B cell (primary cell): ENCODE measurements at regions not wholly inside any gene's neighbourhood (a gene's known extent, or its start where the extent isn't known, plus 50 kb on each side); places are given as distances from the start of the nearest gene placed in this dataset.

Source experiments
- ATAC-seq: fragments of 200-7000 bp; cut with Tn5 transposase; one replicate; pipeline ENCODE4 v1.10.0; 2021; ENCODE audit warnings: low read depth, mild to moderate bottlenecking, moderate number of reproducible peaks, moderate library complexity
- CTCF ChIA-PET: fragments of 350-600 bp; sonication (Branson Sonifier 250); formaldehyde crosslinking; loops from one replicate; lab custom pipeline; 2021; ENCODE audit warnings: antibody characterized with exemption, inconsistent platforms; lab: Charles Lee
- POLR2A ChIA-PET: fragments of 350-600 bp; sonication (Branson Sonifier 250); formaldehyde crosslinking; loops from one replicate; lab custom pipeline; 2021; ENCODE audit warnings: antibody characterized with exemption; lab: Charles Lee
- DNase-seq: peaks from one replicate; pipeline ENCODE4 v3.0.0; 2013
- H2AFZ ChIP-seq: 2 replicates; pipeline ENCODE4 v1.6.1; 2012; ENCODE audit warnings: mild to moderate bottlenecking, low read depth, low read length; ENCODE audit not compliant: insufficient read depth, poor library complexity, severe bottlenecking
- H3K27ac ChIP-seq, 2 donors: 1 replicate in 1 of 2; 2 replicates in 1 of 2; pipeline ENCODE4 v1.5.1; 2012 to 2013; ENCODE audit warnings: low read length in 2 of 2, mild to moderate bottlenecking in 2 of 2, moderate library complexity in 1 of 2
- H3K27me3 ChIP-seq, 4 experiments: fragments of 200-600 bp in 1 of 4; sonication (generic) in 1 of 4; replicated peaks in 1 of 4; 1 replicate in 2 of 4; 2 replicates in 2 of 4; pipeline versions ENCODE4 v1.6.1 to v1.7.0; 2013 to 2016; ENCODE audit warnings: low read length in 3 of 4, mild to moderate bottlenecking in 2 of 4, mixed read lengths in 1 of 4, moderate library complexity in 1 of 4; ENCODE audit not compliant: insufficient read depth in 4 of 4, control insufficient read depth in 3 of 4; ENCODE audit errors: control extremely low read depth in 1 of 4
- H3K36me3 ChIP-seq, 2 experiments: replicated peaks in 1 of 2; 1 replicate in 1 of 2; 2 replicates in 1 of 2; pipeline versions ENCODE4 v1.6.1 to v1.7.1; 2013; ENCODE audit warnings: low read length in 1 of 2; ENCODE audit not compliant: insufficient read depth in 2 of 2, control insufficient read depth in 1 of 2; ENCODE audit errors: control extremely low read depth in 1 of 2, extremely low read depth in 1 of 2
- H3K4me1 ChIP-seq, 2 donors: fragments of 200-600 bp in 1 of 2; sonication (generic) in 1 of 2; 1 replicate in 1 of 2; 2 replicates in 1 of 2; pipeline versions ENCODE4 v1.5.1 to v1.6.1; 2013 to 2017; ENCODE audit warnings: low read length in 2 of 2; ENCODE audit not compliant: control insufficient read depth in 2 of 2, insufficient read depth in 2 of 2
- H3K4me2 ChIP-seq: replicated peaks from 2 replicates; pipeline ENCODE3; 2012; ENCODE audit warnings: mild to moderate bottlenecking, low read depth, low read length; ENCODE audit not compliant: poor library complexity, severe bottlenecking
- H3K4me3 ChIP-seq, 5 experiments: fragments of 200-600 bp in 1 of 5; sonication (generic) in 1 of 5; 1 replicate in 3 of 5; 2 replicates in 2 of 5; pipeline versions ENCODE4 v1.5.1 to v1.7.0; 2011 to 2016; ENCODE audit warnings: low read length in 4 of 5, mild to moderate bottlenecking in 4 of 5, low read depth in 2 of 5, control low read depth in 1 of 5, moderate library complexity in 1 of 5; ENCODE audit not compliant: insufficient read depth in 1 of 5; ENCODE audit errors: control extremely low read depth in 1 of 5, extremely low read depth in 1 of 5
- H3K79me2 ChIP-seq: fragments of 200-600 bp; sonication (generic); one replicate; pipeline ENCODE4 v1.6.0; 2016; ENCODE audit warnings: low read length; ENCODE audit not compliant: control insufficient read depth, insufficient read depth
- H3K9ac ChIP-seq: fragments of 200-600 bp; sonication (generic); 2 replicates; pipeline ENCODE4 v1.6.1; 2017; ENCODE audit warnings: mild to moderate bottlenecking, low read length, moderate library complexity
- H3K9me3 ChIP-seq, 3 donors: one replicate each; pipeline versions ENCODE4 v1.6.1 to v1.7.1; 2013; ENCODE audit warnings: low read length in 2 of 3; ENCODE audit not compliant: control insufficient read depth in 2 of 3, insufficient read depth in 1 of 3; ENCODE audit errors: control extremely low read depth in 1 of 3
- H4K20me1 ChIP-seq: 2 replicates; pipeline ENCODE4 v1.6.0; 2012; ENCODE audit warnings: mild to moderate bottlenecking, low read length; ENCODE audit not compliant: insufficient read depth, control insufficient read depth, poor library complexity, severe bottlenecking
- H3K27ac Mint-ChIP-seq: one replicate; pipeline ENCODE4 v1.8.0; 2021; ENCODE audit warnings: mixed read lengths
- H3K27me3 Mint-ChIP-seq: one replicate; pipeline ENCODE4 v1.8.0; 2021; ENCODE audit warnings: mixed read lengths
- H3K4me1 Mint-ChIP-seq: one replicate; pipeline ENCODE4 v1.8.0; 2021; ENCODE audit warnings: mixed read lengths
- H3K4me3 Mint-ChIP-seq: one replicate; pipeline ENCODE4 v1.8.0; 2021; ENCODE audit warnings: mixed read lengths
- H3K9me3 Mint-ChIP-seq: one replicate; pipeline ENCODE4 v1.8.0; 2022; ENCODE audit warnings: mixed read lengths; ENCODE audit not compliant: insufficient read depth
- CTCF ChIP-seq: fragments of 200-600 bp; IDR thresholded peaks from one replicate; pipeline ENCODE4 v1.8.0; 2022; ENCODE audit warnings: antibody characterized with exemption, mild to moderate bottlenecking
- EZH2 ChIP-seq: IDR thresholded peaks from 2 replicates; pipeline ENCODE4 v1.6.1; 2012; ENCODE audit warnings: borderline replicate concordance, low read depth, mild to moderate bottlenecking, moderate library complexity, low read length; ENCODE audit not compliant: insufficient read depth, poor library complexity, severe bottlenecking
- WGBS: methylation state at CpG from one replicate; pipeline ENCODE4 v1.1.5; 2013; ENCODE audit warnings: missing lambda C conversion rate; ENCODE audit not compliant: insufficient coverage; 5-methylcytosine and 5-hydroxymethylcytosine counted together
- intact Hi-C: fragments of 100-400 bp; cut with micrococcal nuclease; formaldehyde crosslinking; loops from one replicate; pipeline ENCODE4 v1.10.0; 2022

GRCh38 chr7:55286666-55287065 is 78.5 kb upstream of the LANCL2 start:
- DNase-seq, result no peak

More at GRCh38 chr7:55286666-55287065, 78.5 kb upstream of the LANCL2 start:
- Histone ChIP-seq H3K27ac (no peak overlapping the region), H3K36me3 (no peaks in the 10 kb centered on the region), H4K20me1 (no peaks in the 10 kb centered on the region), H3K9me3 (no peaks in the 10 kb centered on the region), H2AFZ (no peak overlapping the region), H3K4me2 (no peak overlapping the region), H3K9ac (no peak overlapping the region), H3K4me1 (no peaks in the 10 kb centered on the region), H3K4me3 (no peak overlapping the region), H3K27me3 (peaks cover 0 to 2% (median 0%) of the 10 kb centered on the region in 4 experiments), H3K79me2 (no peaks in the 10 kb centered on the region)
- 80% methylated on average over 1 of the region's 3 CpGs for WGBS
- no peaks in the 10 kb centered on the region for H3K4me1 Mint-ChIP-seq
- ChIA-PET POLR2A (no interaction called here), CTCF (interaction anchor here (0.6 to 3.3 kb wide), 4 partner anchors 9 to 136 kb away, joined by 3 to 16 read pairs (median 6); no protein-coding TSS in a partner anchor)
- TF ChIP-seq CTCF (no peak), EZH2 (no peak)
- no peaks in the 10 kb centered on the region for H3K9me3 Mint-ChIP-seq
- ATAC-seq, result no peak
- peaks cover 13% of the 10 kb centered on the region for H3K27me3 Mint-ChIP-seq
- no peak overlapping the region for H3K4me3 Mint-ChIP-seq
- no peak overlapping the region for H3K27ac Mint-ChIP-seq
- intact Hi-C loops, result loop anchor here (10.0 kb wide), 1 partner anchor 308 kb away; no protein-coding TSS in a partner anchor
